ENCODE measurements at regions not wholly inside any gene's neighbourhood (a gene's known extent, or its start where the extent isn't known, plus 50 kb on each side); places are given as distances from the start of the nearest gene placed in this dataset.
"Not testable (repeated sequence)": the region's sequence is repeated elsewhere in the genome, so short reads cannot be mapped to it uniquely, and the experiment has no call there.

- no peak overlapping the region for H3K4me2 ChIP-seq (ENCODE audit: low read depth, low read length)
- CTCF ChIA-PET (ENCODE audit: low intra/inter-chr PET ratio, low total read pairs): no interaction called here
- TF ChIP-seq SIX4 (CRISPR knock-in tag; IDR thresholded peaks at IDR 0.05): no peak
- no peak for TF ChIP-seq ATF7 (IDR thresholded peaks at IDR 0.05)
- TF ChIP-seq ATF7 (CRISPR knock-in tag; IDR thresholded peaks at IDR 0.05): no peak
- no peak for TF ChIP-seq SKI (IDR thresholded peaks at IDR 0.05; ENCODE audit: partially characterized antibody)
- TF ChIP-seq, protein P1, sequence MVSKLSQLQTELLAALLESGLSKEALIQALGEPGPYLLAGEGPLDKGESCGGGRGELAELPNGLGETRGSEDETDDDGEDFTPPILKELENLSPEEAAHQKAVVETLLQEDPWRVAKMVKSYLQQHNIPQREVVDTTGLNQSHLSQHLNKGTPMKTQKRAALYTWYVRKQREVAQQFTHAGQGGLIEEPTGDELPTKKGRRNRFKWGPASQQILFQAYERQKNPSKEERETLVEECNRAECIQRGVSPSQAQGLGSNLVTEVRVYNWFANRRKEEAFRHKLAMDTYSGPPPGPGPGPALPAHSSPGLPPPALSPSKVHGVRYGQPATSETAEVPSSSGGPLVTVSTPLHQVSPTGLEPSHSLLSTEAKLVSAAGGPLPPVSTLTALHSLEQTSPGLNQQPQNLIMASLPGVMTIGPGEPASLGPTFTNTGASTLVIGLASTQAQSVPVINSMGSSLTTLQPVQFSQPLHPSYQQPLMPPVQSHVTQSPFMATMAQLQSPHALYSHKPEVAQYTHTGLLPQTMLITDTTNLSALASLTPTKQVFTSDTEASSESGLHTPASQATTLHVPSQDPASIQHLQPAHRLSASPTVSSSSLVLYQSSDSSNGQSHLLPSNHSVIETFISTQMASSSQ (IDR thresholded peaks at IDR 0.05; ENCODE audit: low read depth): no peak
- TF ChIP-seq, protein P1 (CRISPR knock-in tag; IDR thresholded peaks at IDR 0.05; ENCODE audit: borderline replicate concordance): no peak
- TF ChIP-seq SP5 (CRISPR knock-in tag; IDR thresholded peaks at IDR 0.05; ENCODE audit: borderline replicate concordance, low read depth): no peak
- no peak for TF ChIP-seq TCF12 (IDR thresholded peaks at IDR 0.05)
- no peak for TF ChIP-seq TCF12 (CRISPR knock-in tag; IDR thresholded peaks at IDR 0.05)
- no peak for TF ChIP-seq PRMT3 (CRISPR knock-in tag; IDR thresholded peaks at IDR 0.05; ENCODE audit: borderline replicate concordance, low read depth)
- no peak for TF ChIP-seq ZNF260 (CRISPR knock-in tag; IDR thresholded peaks at IDR 0.05; ENCODE audit: borderline replicate concordance, low read depth)
- no peak for TF ChIP-seq SMAD1 (CRISPR knock-in tag; IDR thresholded peaks at IDR 0.05; ENCODE audit: borderline replicate concordance, low read depth)
Observed at GRCh38 chr10:6984971-6985370, 404.9 kb upstream of the PRKCQ start.

GRCh38 chr10:6984016-6984415, 403.9 kb upstream of the PRKCQ start:
- BruUV-seq (replicated peaks); H3K79me2 ChIP-seq (ENCODE audit: insufficient read depth, low read length); FAIRE-seq; intact Hi-C loops (cut with micrococcal nuclease; ENCODE audit: unreplicated experiment); H3K4me1 ChIP-seq (ENCODE audit: insufficient read depth, low read length); H3K4me3 ChIP-seq (replicated peaks in 1 of 3; ENCODE audit: insufficient read depth in 1 of 3, low read depth in 2 of 3, low read length in 3 of 3); in situ Hi-C loops (cut with HindIII; ENCODE audit: extremely low pct_ligation_motif_present, low pct_unique_long_range_greater_than_20kb); H2AFZ ChIP-seq (ENCODE audit: low read length); DNase-seq (ENCODE audit: low spot score); H3K9ac ChIP-seq (ENCODE audit: insufficient read depth, low read depth, low read length); H3K36me3 ChIP-seq (replicated peaks in 1 of 2; ENCODE audit: control insufficient read depth in 1 of 2, insufficient read depth in 2 of 2, low read length in 2 of 2); H3K9me3 ChIP-seq (ENCODE audit: low read length); H3K27ac ChIP-seq (ENCODE audit: extremely low read length, insufficient read depth, low read length); H4K20me1 ChIP-seq (ENCODE audit: insufficient read depth, low read length); H3K27me3 ChIP-seq (ENCODE audit: control insufficient read depth in 1 of 2, insufficient read depth in 2 of 2, low read length in 2 of 2); POLR2A ChIA-PET; CTCF ChIA-PET (ENCODE audit: low intra/inter-chr PET ratio, low total read pairs); H3K4me2 ChIP-seq (ENCODE audit: low read depth, low read length); ATAC-seq: not testable (repeated sequence)
- 5% methylated on average over 4 of the region's 5 CpGs for WGBS (ENCODE audit: low lambda C conversion rate)

More at GRCh38 chr10:6984971-6985370, 404.9 kb upstream of the PRKCQ start:
- 39% methylated on average over 2 of the region's 2 CpGs for WGBS (ENCODE audit: low lambda C conversion rate)
- Histone ChIP-seq H4K20me1 (ENCODE audit: insufficient read depth, low read length) (no peaks in the 10 kb centered on the region), H3K4me1 (ENCODE audit: insufficient read depth, low read length) (no peaks in the 10 kb centered on the region), H3K27me3 (ENCODE audit: control insufficient read depth in 1 of 2, insufficient read depth in 2 of 2, low read length in 2 of 2) (peaks cover 0 to 3% of the 10 kb centered on the region in 2 experiments; a peak in 1 of 5 replicates), H3K9me3 (ENCODE audit: low read length) (no peaks in the 10 kb centered on the region), H3K9ac (ENCODE audit: insufficient read depth, low read depth, low read length) (no peak overlapping the region), H3K36me3 (replicated peaks in 1 of 2; ENCODE audit: control insufficient read depth in 1 of 2, insufficient read depth in 2 of 2, low read length in 2 of 2) (no peaks in the 10 kb centered on the region), H3K79me2 (ENCODE audit: insufficient read depth, low read length) (no peaks in the 10 kb centered on the region), H3K4me3 (replicated peaks in 1 of 3; ENCODE audit: insufficient read depth in 1 of 3, low read depth in 2 of 3, low read length in 3 of 3) (no peak overlapping the region), H3K27ac (ENCODE audit: extremely low read length, insufficient read depth, low read length) (no peak overlapping the region), H2AFZ (ENCODE audit: low read length) (no peak overlapping the region)
- no peak for FAIRE-seq
- in situ Hi-C loops (cut with HindIII; ENCODE audit: extremely low pct_ligation_motif_present, low pct_unique_long_range_greater_than_20kb): no loop called here
- POLR2A ChIA-PET: no interaction called here
- no peak for DNase-seq (ENCODE audit: low spot score)
- intact Hi-C loops (cut with micrococcal nuclease; ENCODE audit: unreplicated experiment): no loop called here
- ATAC-seq: no peak
- no TSS peak for BruUV-seq (replicated peaks)
